ENCODE measurements at regions not wholly inside any gene's neighbourhood (a gene's known extent, or its start where the extent isn't known, plus 50 kb on each side); places are given as distances from the start of the nearest gene placed in this dataset.

DNA sequence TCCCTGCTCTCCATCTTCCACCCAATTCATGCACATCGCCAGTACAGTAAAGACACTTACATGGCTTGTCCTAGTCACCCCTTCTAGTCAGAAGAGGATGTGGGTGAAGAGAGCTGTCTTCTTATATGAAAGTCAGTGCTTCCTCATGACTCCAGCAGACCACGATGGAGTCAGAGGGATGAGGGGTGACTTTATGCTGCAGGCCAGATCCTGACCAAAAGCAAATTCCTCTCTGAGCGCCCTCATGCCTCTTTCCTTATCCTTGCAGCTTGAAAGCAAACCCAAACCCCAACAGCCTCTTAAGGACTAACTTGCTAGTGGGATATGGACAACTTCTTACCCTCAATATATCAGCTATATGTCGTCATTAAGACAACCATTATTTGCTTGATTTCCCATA is 348.2 kb upstream of the DUSP10 start:
- TF ChIP-seq, protein P1, sequence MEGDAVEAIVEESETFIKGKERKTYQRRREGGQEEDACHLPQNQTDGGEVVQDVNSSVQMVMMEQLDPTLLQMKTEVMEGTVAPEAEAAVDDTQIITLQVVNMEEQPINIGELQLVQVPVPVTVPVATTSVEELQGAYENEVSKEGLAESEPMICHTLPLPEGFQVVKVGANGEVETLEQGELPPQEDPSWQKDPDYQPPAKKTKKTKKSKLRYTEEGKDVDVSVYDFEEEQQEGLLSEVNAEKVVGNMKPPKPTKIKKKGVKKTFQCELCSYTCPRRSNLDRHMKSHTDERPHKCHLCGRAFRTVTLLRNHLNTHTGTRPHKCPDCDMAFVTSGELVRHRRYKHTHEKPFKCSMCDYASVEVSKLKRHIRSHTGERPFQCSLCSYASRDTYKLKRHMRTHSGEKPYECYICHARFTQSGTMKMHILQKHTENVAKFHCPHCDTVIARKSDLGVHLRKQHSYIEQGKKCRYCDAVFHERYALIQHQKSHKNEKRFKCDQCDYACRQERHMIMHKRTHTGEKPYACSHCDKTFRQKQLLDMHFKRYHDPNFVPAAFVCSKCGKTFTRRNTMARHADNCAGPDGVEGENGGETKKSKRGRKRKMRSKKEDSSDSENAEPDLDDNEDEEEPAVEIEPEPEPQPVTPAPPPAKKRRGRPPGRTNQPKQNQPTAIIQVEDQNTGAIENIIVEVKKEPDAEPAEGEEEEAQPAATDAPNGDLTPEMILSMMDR (IDR thresholded peaks at IDR 0.05): no peak
- no peak for TF ChIP-seq POLR2A (IDR thresholded peaks at IDR 0.05)
